ENCODE measurements at regions not wholly inside any gene's neighbourhood (a gene's known extent, or its start where the extent isn't known, plus 50 kb on each side); places are given as distances from the start of the nearest gene placed in this dataset.
A peak's percentile ranks its signal among the peaks of the same experiment; 100 is the strongest.
"Not testable (repeated sequence)": the region's sequence is repeated elsewhere in the genome, so short reads cannot be mapped to it uniquely, and the experiment has no call there.

GRCh38 chr2:195330513-195330956, 326.5 kb upstream of the SLC39A10 start:
- H3K4me3 ChIP-seq (ENCODE audit: insufficient read depth, low read depth, low read length, poor library complexity, severe bottlenecking): no peak overlapping the region
- H3K27ac ChIP-seq (ENCODE audit: insufficient read depth, low read length, poor library complexity, severe bottlenecking): no peak overlapping the region
- H3K9me3 ChIP-seq (ENCODE audit: control insufficient read depth, low read length): no peaks in the 10 kb centered on the region
- H3K36me3 ChIP-seq (ENCODE audit: control insufficient read depth, insufficient read depth, low read length): no peaks in the 10 kb centered on the region
- no peak for DNase-seq
- no peaks in the 10 kb centered on the region for H3K27me3 ChIP-seq (replicated peaks; ENCODE audit: control insufficient read depth, insufficient read depth, low read length, poor library complexity, severe bottlenecking)
- H3K4me1 ChIP-seq (ENCODE audit: control insufficient read depth, insufficient read depth, low read length, poor library complexity, severe bottlenecking): no peaks in the 10 kb centered on the region

GRCh38 chr2:195329784-195330183, 327.2 kb upstream of the SLC39A10 start:
- H3K9me3 ChIP-seq (ENCODE audit: control insufficient read depth, low read length); H3K36me3 ChIP-seq (ENCODE audit: control insufficient read depth, insufficient read depth, low read length); H3K27ac ChIP-seq (ENCODE audit: insufficient read depth, low read length, poor library complexity, severe bottlenecking); H3K4me1 ChIP-seq (ENCODE audit: control insufficient read depth, insufficient read depth, low read length, poor library complexity, severe bottlenecking); H3K4me3 ChIP-seq (ENCODE audit: insufficient read depth, low read depth, low read length, poor library complexity, severe bottlenecking); H3K27me3 ChIP-seq (replicated peaks; ENCODE audit: control insufficient read depth, insufficient read depth, low read length, poor library complexity, severe bottlenecking); DNase-seq: not testable (repeated sequence)

- no peak for DNase-seq
- Histone ChIP-seq H3K27me3 (replicated peaks; ENCODE audit: control insufficient read depth, insufficient read depth, low read length, poor library complexity, severe bottlenecking) (no peaks in the 10 kb centered on the region), H3K36me3 (ENCODE audit: control insufficient read depth, insufficient read depth, low read length) (no peaks in the 10 kb centered on the region), H3K4me3 (ENCODE audit: insufficient read depth, low read depth, low read length, poor library complexity, severe bottlenecking) (no peak overlapping the region), H3K9me3 (ENCODE audit: control insufficient read depth, low read length) (no peaks in the 10 kb centered on the region), H3K4me1 (ENCODE audit: control insufficient read depth, insufficient read depth, low read length, poor library complexity, severe bottlenecking) (no peaks in the 10 kb centered on the region), H3K27ac (ENCODE audit: insufficient read depth, low read length, poor library complexity, severe bottlenecking) (no peak overlapping the region)
Observed at GRCh38 chr2:195326537-195326936, 330.5 kb upstream of the SLC39A10 start.

- DNase-seq: no peak
- H3K9me3 ChIP-seq (ENCODE audit: control insufficient read depth, low read length): no peaks in the 10 kb centered on the region
- no peak overlapping the region for H3K27ac ChIP-seq (ENCODE audit: insufficient read depth, low read length, poor library complexity, severe bottlenecking)
- H3K4me3 ChIP-seq (ENCODE audit: insufficient read depth, low read depth, low read length, poor library complexity, severe bottlenecking): no peak overlapping the region
- no peaks in the 10 kb centered on the region for H3K4me1 ChIP-seq (ENCODE audit: control insufficient read depth, insufficient read depth, low read length, poor library complexity, severe bottlenecking)
- no peaks in the 10 kb centered on the region for H3K27me3 ChIP-seq (replicated peaks; ENCODE audit: control insufficient read depth, insufficient read depth, low read length, poor library complexity, severe bottlenecking)
- H3K36me3 ChIP-seq (ENCODE audit: control insufficient read depth, insufficient read depth, low read length): no peaks in the 10 kb centered on the region
Observed at GRCh38 chr2:195322324-195322723, 334.7 kb upstream of the SLC39A10 start.

- H3K27me3 ChIP-seq (replicated peaks; ENCODE audit: control insufficient read depth, insufficient read depth, low read length, poor library complexity, severe bottlenecking): no peaks in the 10 kb centered on the region
- H3K4me3 ChIP-seq (ENCODE audit: insufficient read depth, low read depth, low read length, poor library complexity, severe bottlenecking): no peak overlapping the region
- H3K36me3 ChIP-seq (ENCODE audit: control insufficient read depth, insufficient read depth, low read length): no peaks in the 10 kb centered on the region
- H3K9me3 ChIP-seq (ENCODE audit: control insufficient read depth, low read length): no peaks in the 10 kb centered on the region
- no peak for DNase-seq
- no peak overlapping the region for H3K27ac ChIP-seq (ENCODE audit: insufficient read depth, low read length, poor library complexity, severe bottlenecking)
- H3K4me1 ChIP-seq (ENCODE audit: control insufficient read depth, insufficient read depth, low read length, poor library complexity, severe bottlenecking): no peaks in the 10 kb centered on the region
Observed at GRCh38 chr2:195320413-195320973, 336.5 kb upstream of the SLC39A10 start.

GRCh38 chr2:195319548-195320412, 337.2 kb upstream of the SLC39A10 start:
- H3K4me3 ChIP-seq (ENCODE audit: insufficient read depth, low read depth, low read length, poor library complexity, severe bottlenecking): no peak overlapping the region
- no peak overlapping the region for H3K27ac ChIP-seq (ENCODE audit: insufficient read depth, low read length, poor library complexity, severe bottlenecking)
- H3K4me1 ChIP-seq (ENCODE audit: control insufficient read depth, insufficient read depth, low read length, poor library complexity, severe bottlenecking): no peaks in the 10 kb centered on the region
- H3K36me3 ChIP-seq (ENCODE audit: control insufficient read depth, insufficient read depth, low read length): no peaks in the 10 kb centered on the region
- H3K27me3 ChIP-seq (replicated peaks; ENCODE audit: control insufficient read depth, insufficient read depth, low read length, poor library complexity, severe bottlenecking): no peaks in the 10 kb centered on the region
- DNase-seq: no peak
- H3K9me3 ChIP-seq (ENCODE audit: control insufficient read depth, low read length): no peaks in the 10 kb centered on the region

- Histone ChIP-seq H3K27ac (ENCODE audit: insufficient read depth, low read length, poor library complexity, severe bottlenecking) (no peak overlapping the region), H3K27me3 (replicated peaks; ENCODE audit: control insufficient read depth, insufficient read depth, low read length, poor library complexity, severe bottlenecking) (no peaks in the 10 kb centered on the region)
- DNase-seq: no peak
Observed at GRCh38 chr2:195319112-195319460, 337.9 kb upstream of the SLC39A10 start.

GRCh38 chr2:195318440-195319111, 338.4 kb upstream of the SLC39A10 start:
- DNase-seq: peak in 1 of 3 donors; percentile 6

More at GRCh38 chr2:195319112-195319460, 337.9 kb upstream of the SLC39A10 start:
- H3K36me3 ChIP-seq (ENCODE audit: control insufficient read depth, insufficient read depth, low read length): no peaks in the 10 kb centered on the region
- no peaks in the 10 kb centered on the region for H3K9me3 ChIP-seq (ENCODE audit: control insufficient read depth, low read length)
- H3K4me1 ChIP-seq (ENCODE audit: control insufficient read depth, insufficient read depth, low read length, poor library complexity, severe bottlenecking): no peaks in the 10 kb centered on the region
- no peak overlapping the region for H3K4me3 ChIP-seq (ENCODE audit: insufficient read depth, low read depth, low read length, poor library complexity, severe bottlenecking)

GRCh38 chr2:195317550-195317949, 339.5 kb upstream of the SLC39A10 start:
- Histone ChIP-seq H3K4me1 (ENCODE audit: control insufficient read depth, insufficient read depth, low read length, poor library complexity, severe bottlenecking) (no peaks in the 10 kb centered on the region), H3K27ac (ENCODE audit: insufficient read depth, low read length, poor library complexity, severe bottlenecking) (no peak overlapping the region)
- no peak for DNase-seq

More at GRCh38 chr2:195318440-195319111, 338.4 kb upstream of the SLC39A10 start:
- H3K27ac ChIP-seq (ENCODE audit: insufficient read depth, low read length, poor library complexity, severe bottlenecking): no peak overlapping the region
- no peak overlapping the region for H3K4me3 ChIP-seq (ENCODE audit: insufficient read depth, low read depth, low read length, poor library complexity, severe bottlenecking)
- H3K4me1 ChIP-seq (ENCODE audit: control insufficient read depth, insufficient read depth, low read length, poor library complexity, severe bottlenecking): no peaks in the 10 kb centered on the region
- no peaks in the 10 kb centered on the region for H3K9me3 ChIP-seq (ENCODE audit: control insufficient read depth, low read length)
- no peaks in the 10 kb centered on the region for H3K36me3 ChIP-seq (ENCODE audit: control insufficient read depth, insufficient read depth, low read length)
- H3K27me3 ChIP-seq (replicated peaks; ENCODE audit: control insufficient read depth, insufficient read depth, low read length, poor library complexity, severe bottlenecking): no peaks in the 10 kb centered on the region

GRCh38 chr2:195316486-195316885, 340.5 kb upstream of the SLC39A10 start:
- Histone ChIP-seq H3K9me3 (ENCODE audit: control insufficient read depth, low read length) (no peaks in the 10 kb centered on the region), H3K36me3 (ENCODE audit: control insufficient read depth, insufficient read depth, low read length) (no peaks in the 10 kb centered on the region), H3K4me3 (ENCODE audit: insufficient read depth, low read depth, low read length, poor library complexity, severe bottlenecking) (no peak overlapping the region), H3K4me1 (ENCODE audit: control insufficient read depth, insufficient read depth, low read length, poor library complexity, severe bottlenecking) (no peaks in the 10 kb centered on the region), H3K27me3 (replicated peaks; ENCODE audit: control insufficient read depth, insufficient read depth, low read length, poor library complexity, severe bottlenecking) (no peaks in the 10 kb centered on the region), H3K27ac (ENCODE audit: insufficient read depth, low read length, poor library complexity, severe bottlenecking) (no peak overlapping the region)
- DNase-seq: no peak

More at GRCh38 chr2:195317550-195317949, 339.5 kb upstream of the SLC39A10 start:
- no peaks in the 10 kb centered on the region for H3K36me3 ChIP-seq (ENCODE audit: control insufficient read depth, insufficient read depth, low read length)
- no peaks in the 10 kb centered on the region for H3K27me3 ChIP-seq (replicated peaks; ENCODE audit: control insufficient read depth, insufficient read depth, low read length, poor library complexity, severe bottlenecking)
- H3K9me3 ChIP-seq (ENCODE audit: control insufficient read depth, low read length): no peaks in the 10 kb centered on the region
- H3K4me3 ChIP-seq (ENCODE audit: insufficient read depth, low read depth, low read length, poor library complexity, severe bottlenecking): no peak overlapping the region
